RWPE2 (cell line): ENCODE measurements at regions not wholly inside any gene's neighbourhood (a gene's known extent, or its start where the extent isn't known, plus 50 kb on each side); places are given as distances from the start of the nearest gene placed in this dataset.

Experiments used
- ATAC-seq: fragments of 200-7000 bp; cut with Tn5 transposase; 3 replicates; pipeline ENCODE4 v1.9.1; 2021; ENCODE audit warnings: low read depth
- DNase-seq: peaks from one replicate; pipeline ENCODE4 v3.0.0-alpha.2; 2020; ENCODE audit warnings: low spot score
- H3K27ac ChIP-seq: fragments of 450-650 bp; 2 replicates; pipeline ENCODE4 v1.5.1; 2017; ENCODE audit warnings: mild to moderate bottlenecking; ENCODE audit not compliant: poor library complexity, severe bottlenecking
- H3K27me3 ChIP-seq: fragments of 250-450 bp; sonication (Bioruptor Pico); 2 replicates; pipeline ENCODE4 v1.5.1; 2021; ENCODE audit warnings: mild to moderate bottlenecking, moderate library complexity; ENCODE audit not compliant: insufficient read depth, poor library complexity, severe bottlenecking
- H3K36me3 ChIP-seq: fragments of 250-450 bp; sonication (Bioruptor Pico); 2 replicates; pipeline ENCODE4 v1.5.1; 2020; ENCODE audit warnings: low read depth, mild to moderate bottlenecking, moderate library complexity
- H3K4me1 ChIP-seq: fragments of 250-450 bp; sonication (Bioruptor Pico); 2 replicates; pipeline ENCODE4 v1.5.1; 2021; ENCODE audit warnings: mild to moderate bottlenecking, moderate library complexity; ENCODE audit not compliant: insufficient read depth, poor library complexity, severe bottlenecking
- H3K4me3 ChIP-seq: fragments of 250-450 bp; sonication (Bioruptor Pico); 2 replicates; pipeline ENCODE4 v1.5.1; 2021; ENCODE audit warnings: mild to moderate bottlenecking, moderate library complexity; ENCODE audit not compliant: severe bottlenecking
- H3K9me3 ChIP-seq: fragments of 250-450 bp; sonication (Bioruptor Pico); 2 replicates; pipeline ENCODE4 v1.5.1; 2021; ENCODE audit warnings: mild to moderate bottlenecking, moderate library complexity; ENCODE audit not compliant: severe bottlenecking
- CTCF ChIP-seq: fragments of 450-650 bp; IDR thresholded peaks from one replicate; pipeline ENCODE4 v1.5.1; 2017; ENCODE audit warnings: mild to moderate bottlenecking, moderate library complexity; ENCODE audit not compliant: poor library complexity, severe bottlenecking

GRCh38 chr12:98232753-98233390 lies 282.5 kb upstream of the TMPO start:
- no peaks in the 10 kb centered on the region for H3K27me3 ChIP-seq
- H3K4me3 ChIP-seq, result no peak overlapping the region
- no peak for ATAC-seq
- no peak for TF ChIP-seq CTCF
- H3K36me3 ChIP-seq, result no peaks in the 10 kb centered on the region
- no peaks in the 10 kb centered on the region for H3K9me3 ChIP-seq
- no peak overlapping the region for H3K27ac ChIP-seq
- H3K4me1 ChIP-seq, result no peaks in the 10 kb centered on the region
- no peak for DNase-seq

GRCh38 chr12:98235301-98235700 lies 280.1 kb upstream of the TMPO start:
- Histone ChIP-seq H3K36me3 (no peaks in the 10 kb centered on the region), H3K4me3 (no peak overlapping the region), H3K9me3 (no peaks in the 10 kb centered on the region), H3K4me1 (no peaks in the 10 kb centered on the region), H3K27ac (no peak overlapping the region), H3K27me3 (no peaks in the 10 kb centered on the region)
- TF ChIP-seq CTCF, result no peak
- DNase-seq (no peak), ATAC-seq (no peak)

- no peak for DNase-seq
Measured at GRCh38 chr12:98238515-98239130, 276.8 kb upstream of the TMPO start.

GRCh38 chr12:98243190-98243589 lies 272.2 kb upstream of the TMPO start:
- DNase-seq (no peak), ATAC-seq (no peak)
- Histone ChIP-seq H3K27me3 (no peaks in the 10 kb centered on the region), H3K4me1 (no peaks in the 10 kb centered on the region), H3K36me3 (no peaks in the 10 kb centered on the region), H3K4me3 (no peak overlapping the region), H3K9me3 (no peaks in the 10 kb centered on the region), H3K27ac (no peak overlapping the region)
- no peak for TF ChIP-seq CTCF

More at GRCh38 chr12:98238515-98239130, 276.8 kb upstream of the TMPO start:
- no peak overlapping the region for H3K4me3 ChIP-seq
- H3K9me3 ChIP-seq, result no peaks in the 10 kb centered on the region
- TF ChIP-seq CTCF, result no peak
- peak; percentile 35; the same call in 1 of the 3 replicates for ATAC-seq
- H3K27ac ChIP-seq, result no peak overlapping the region
- H3K36me3 ChIP-seq, result no peaks in the 10 kb centered on the region
- H3K4me1 ChIP-seq, result no peaks in the 10 kb centered on the region
- no peaks in the 10 kb centered on the region for H3K27me3 ChIP-seq

- DNase-seq, result no peak
- no peaks in the 10 kb centered on the region for H3K9me3 ChIP-seq
- H3K4me1 ChIP-seq, result no peaks in the 10 kb centered on the region
- no peak for ATAC-seq
- no peak overlapping the region for H3K27ac ChIP-seq
- H3K4me3 ChIP-seq, result no peak overlapping the region
- no peaks in the 10 kb centered on the region for H3K36me3 ChIP-seq
- no peak for TF ChIP-seq CTCF
- H3K27me3 ChIP-seq, result no peaks in the 10 kb centered on the region
Measured at GRCh38 chr12:98244136-98244535, 271.3 kb upstream of the TMPO start.
